H1 (cell line): ENCODE measurements at regions not wholly inside any gene's neighbourhood (a gene's known extent, or its start where the extent isn't known, plus 50 kb on each side); places are given as distances from the start of the nearest gene placed in this dataset.

Experiments
- CTCF ChIA-PET: fragments of 300-600 bp; sonication (Branson Sonifier 250); formaldehyde crosslinking; loops from one replicate; lab custom pipeline; 2021; ENCODE audit not compliant: partially characterized antibody; lab: Charles Lee
- POLR2A ChIA-PET: fragments of 300-600 bp; sonication (Branson Sonifier 250); formaldehyde crosslinking; loops from one replicate; lab custom pipeline; 2021; ENCODE audit warnings: inconsistent platforms; ENCODE audit not compliant: partially characterized antibody; lab: Charles Lee
- DNase-seq, 2 experiments: peaks; one replicate each; pipeline versions ENCODE4 v3.0.0 to v3.0.0-alpha.2; 2010 to 2022; ENCODE audit warnings: low spot score in 2 of 2, low read depth in 1 of 2, mixed read lengths in 1 of 2
- FAIRE-seq: peaks from 2 replicates; lab custom pipeline; 2011; peaks lifted over from hg19 to GRCh38; lab: Jason Lieb, UNC
- H2AFZ ChIP-seq: 2 replicates; pipeline ENCODE4 v1.8.1; 2012; ENCODE audit warnings: low read length, inconsistent platforms
- H2AK5ac ChIP-seq: 2 replicates; pipeline ENCODE4 v1.6.1; 2013; ENCODE audit warnings: low read depth, low read length
- H2BK120ac ChIP-seq: replicated peaks from 2 replicates; pipeline ENCODE3; 2013; ENCODE audit warnings: low read depth, low read length, inconsistent platforms
- H2BK12ac ChIP-seq: 2 replicates; pipeline ENCODE4 v1.6.1; 2013; ENCODE audit warnings: low read depth, low read length
- H2BK15ac ChIP-seq: 2 replicates; pipeline ENCODE4 v1.6.1; 2013; ENCODE audit warnings: low read length
- H2BK20ac ChIP-seq: 2 replicates; pipeline ENCODE4 v1.6.1; 2013; ENCODE audit warnings: low read length
- H2BK5ac ChIP-seq: 2 replicates; pipeline ENCODE4 v1.6.1; 2013; ENCODE audit warnings: low read depth, low read length
- H3K14ac ChIP-seq: 2 replicates; pipeline ENCODE4 v1.6.1; 2013; ENCODE audit warnings: inconsistent platforms; ENCODE audit not compliant: insufficient read length
- H3K18ac ChIP-seq: 2 replicates; pipeline ENCODE4 v1.6.1; 2013; ENCODE audit warnings: low read length; ENCODE audit errors: extremely low read depth
- H3K23ac ChIP-seq: 2 replicates; pipeline ENCODE4 v1.6.1; 2013; ENCODE audit warnings: inconsistent platforms; ENCODE audit not compliant: insufficient read length
- H3K23me2 ChIP-seq: 2 replicates; pipeline ENCODE4 v1.6.1; 2013; ENCODE audit warnings: low read depth, low read length
- H3K27ac ChIP-seq: 2 replicates; pipeline ENCODE4 v1.6.1; 2011; ENCODE audit warnings: low read depth, low read length, inconsistent platforms
- H3K27me3 ChIP-seq, 4 experiments: replicated peaks in 1 of 4; 1 replicate in 1 of 4; 2 replicates in 3 of 4; pipeline versions ENCODE4 v1.6.1 to v1.8.1; 2011 to 2013; ENCODE audit warnings: low read length in 3 of 4, mild to moderate bottlenecking in 3 of 4, inconsistent platforms in 2 of 4, mixed read lengths in 2 of 4, moderate library complexity in 1 of 4; ENCODE audit not compliant: control insufficient read depth in 3 of 4, insufficient read depth in 3 of 4; ENCODE audit errors: extremely low read depth in 1 of 4
- H3K36me3 ChIP-seq, 4 experiments: 2 replicates each; pipeline versions ENCODE4 v1.6.1 to v1.8.1; 2011 to 2013; ENCODE audit warnings: mild to moderate bottlenecking in 4 of 4, low read length in 3 of 4, moderate library complexity in 2 of 4, control low read depth in 1 of 4, inconsistent platforms in 1 of 4; ENCODE audit not compliant: insufficient read depth in 4 of 4, control insufficient read depth in 2 of 4
- H3K4ac ChIP-seq: replicated peaks from 2 replicates; pipeline ENCODE3; 2013; ENCODE audit warnings: low read length, low read depth, mixed read lengths, inconsistent platforms; ENCODE audit not compliant: insufficient read length
- H3K4me1 ChIP-seq, 4 experiments: replicated peaks in 1 of 4; 1 replicate in 1 of 4; 2 replicates in 3 of 4; pipeline versions ENCODE4 v1.6.1 to v1.8.1; 2011 to 2013; ENCODE audit warnings: low read length in 3 of 4, inconsistent platforms in 2 of 4, mixed read lengths in 1 of 4; ENCODE audit not compliant: insufficient read depth in 4 of 4, control insufficient read depth in 3 of 4
- H3K4me2 ChIP-seq, 2 experiments: 2 replicates each; pipeline versions ENCODE4 v1.6.1 to v1.8.1; 2011 to 2013; ENCODE audit warnings: low read depth in 2 of 2, low read length in 2 of 2, control low read depth in 1 of 2, inconsistent platforms in 1 of 2, mild to moderate bottlenecking in 1 of 2; ENCODE audit not compliant: insufficient read depth in 1 of 2
- H3K4me3 ChIP-seq, 4 experiments: fragments of 200-600, 300-600 bp in 1 of 4; sonication (generic), shearing (Covaris generic), sonication (Bioruptor Twin) in 1 of 4; 2 replicates each; pipeline versions ENCODE4 v1.5.1 to v1.8.1; 2011 to 2016; ENCODE audit warnings: low read length in 4 of 4, low read depth in 3 of 4, control low read depth in 2 of 4, inconsistent platforms in 2 of 4, mild to moderate bottlenecking in 2 of 4, mixed read lengths in 1 of 4, moderate library complexity in 1 of 4; ENCODE audit not compliant: insufficient read depth in 2 of 4; ENCODE audit errors: extremely low read depth in 1 of 4
- H3K56ac ChIP-seq: replicated peaks from 2 replicates; pipeline ENCODE3; 2013; ENCODE audit warnings: low read depth, mild to moderate bottlenecking, mixed read lengths, low read length, inconsistent platforms; ENCODE audit not compliant: insufficient read length
- H3K79me1 ChIP-seq: 2 replicates; pipeline ENCODE4 v1.6.1; 2013; ENCODE audit warnings: low read depth, low read length, control low read depth
- H3K79me2 ChIP-seq, 2 experiments: 2 replicates each; pipeline versions ENCODE4 v1.6.1 to v1.8.1; 2012 to 2013; ENCODE audit warnings: low read length in 2 of 2, mild to moderate bottlenecking in 2 of 2, inconsistent platforms in 1 of 2; ENCODE audit not compliant: insufficient read depth in 2 of 2, control insufficient read depth in 1 of 2
- H3K9ac ChIP-seq, 4 experiments: replicated peaks in 1 of 4; 1 replicate in 1 of 4; 2 replicates in 3 of 4; pipeline versions ENCODE4 v1.6.1 to v1.8.1; 2011 to 2013; ENCODE audit warnings: low read depth in 3 of 4, low read length in 3 of 4, control low read depth in 2 of 4, mild to moderate bottlenecking in 2 of 4, moderate library complexity in 2 of 4, inconsistent platforms in 1 of 4; ENCODE audit errors: extremely low read depth in 1 of 4
- H3K9me3 ChIP-seq, 2 experiments: 2 replicates each; pipeline versions ENCODE4 v1.6.1 to v1.8.1; 2012 to 2013; ENCODE audit warnings: mild to moderate bottlenecking in 2 of 2, moderate library complexity in 2 of 2, control low read depth in 1 of 2, inconsistent platforms in 1 of 2, low read depth in 1 of 2, low read length in 1 of 2, mixed read lengths in 1 of 2; ENCODE audit not compliant: insufficient read depth in 2 of 2
- H4K20me1 ChIP-seq, 2 experiments: replicated peaks in 1 of 2; 2 replicates each; pipeline versions ENCODE3 to v1.8.1; 2011 to 2013; ENCODE audit warnings: inconsistent platforms in 2 of 2, low read length in 2 of 2, mild to moderate bottlenecking in 1 of 2; ENCODE audit not compliant: insufficient read depth in 2 of 2, control insufficient read depth in 1 of 2
- H4K5ac ChIP-seq: 2 replicates; pipeline ENCODE4 v1.6.1; 2013; ENCODE audit warnings: low read length, low read depth, mixed read lengths, inconsistent platforms; ENCODE audit not compliant: insufficient read length
- H4K8ac ChIP-seq: 2 replicates; pipeline ENCODE4 v1.8.0; 2013; ENCODE audit warnings: mild to moderate bottlenecking, moderate library complexity, low read length, inconsistent platforms; ENCODE audit not compliant: insufficient read depth; ENCODE audit errors: extremely low read depth
- H4K91ac ChIP-seq: replicated peaks from 2 replicates; pipeline ENCODE3; 2013; ENCODE audit warnings: low read length, mixed read lengths, inconsistent platforms; ENCODE audit not compliant: insufficient read length
- HDAC2 ChIP-seq, 2 experiments: fragments of 300-600 bp in 1 of 2; sonication (generic) in 1 of 2; IDR thresholded peaks; 2 replicates each; pipeline ENCODE4 v1.6.1; 2011 to 2012; ENCODE audit warnings: low read depth in 2 of 2, low read length in 2 of 2, mild to moderate bottlenecking in 2 of 2, moderate library complexity in 2 of 2, borderline replicate concordance in 1 of 2, inconsistent platforms in 1 of 2
- SP2 ChIP-seq: IDR thresholded peaks from 2 replicates; pipeline ENCODE4 v1.6.1; 2012; ENCODE audit warnings: mild to moderate bottlenecking, low read length, inconsistent platforms
- WGBS, 2 experiments: shearing (Covaris generic) in 1 of 2; methylation state at CpG; one replicate each; pipeline versions ENCODE4 v1.1.6 to v1.1.7; 2013 to 2015; ENCODE audit warnings: low lambda C conversion rate in 2 of 2, mixed read lengths in 2 of 2, inconsistent platforms in 1 of 2, low coverage in 1 of 2, missing lambda C conversion rate in 1 of 2; ENCODE audit not compliant: insufficient replicate concordance in 2 of 2, insufficient coverage in 1 of 2, insufficient read length in 1 of 2; ENCODE audit errors: extremely low coverage in 1 of 2, missing lambda C conversion rate in 1 of 2; 5-methylcytosine and 5-hydroxymethylcytosine counted together

DNA sequence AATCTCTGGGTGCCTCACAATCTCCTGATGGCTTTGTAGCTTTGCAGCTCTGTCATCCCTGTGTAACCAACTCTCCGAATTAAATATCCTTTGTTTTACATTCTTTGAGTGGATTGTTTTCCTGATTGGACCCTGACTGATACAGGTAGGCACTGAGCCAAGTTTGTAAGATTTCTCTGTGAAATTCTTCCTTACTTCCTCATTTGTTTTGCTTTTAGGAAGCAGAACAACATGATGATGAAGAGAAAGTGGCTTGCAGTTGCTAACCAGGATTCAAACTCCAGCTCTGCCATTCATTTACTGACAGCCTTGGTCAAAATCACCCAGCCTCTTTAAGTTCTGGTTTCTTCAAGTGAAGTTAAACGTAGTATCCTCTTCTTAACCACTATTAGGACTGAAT, 452.3 kb downstream of the OMA1 start:
- Histone ChIP-seq H3K14ac (no peak overlapping the region), H3K18ac (no peak overlapping the region), H3K4me1 (peaks cover 0 to 17% (median 3%) of the 10 kb centered on the region in 4 experiments; a peak in 2 of 7 replicates), H3K9ac (no peak overlapping the region), H3K27me3 (no peaks in the 10 kb centered on the region), H4K91ac (no peak overlapping the region), H3K23me2 (no peaks in the 10 kb centered on the region; the same call in 1 of the 2 replicates), H2BK5ac (no peak overlapping the region), H3K4ac (no peak overlapping the region), H4K20me1 (no peaks in the 10 kb centered on the region), H4K8ac (no peak overlapping the region), H3K56ac (no peak overlapping the region), H3K79me1 (no peaks in the 10 kb centered on the region), H2AK5ac (no peak overlapping the region), H3K4me3 (no peak overlapping the region), H3K36me3 (no peaks in the 10 kb centered on the region), H2BK12ac (no peak overlapping the region), H4K5ac (no peak overlapping the region), H2BK20ac (no peak overlapping the region), H3K23ac (no peak overlapping the region), H2AFZ (no peak overlapping the region), H2BK15ac (no peak overlapping the region), H3K27ac (no peak overlapping the region), H2BK120ac (no peak overlapping the region), H3K9me3 (no peaks in the 10 kb centered on the region), H3K4me2 (no peak overlapping the region), H3K79me2 (no peaks in the 10 kb centered on the region)
- ChIA-PET CTCF (interaction anchor here (1.1 to 1.4 kb wide), 3 partner anchors 11 to 70 kb away, joined by 3 to 4 read pairs (median 4); no protein-coding TSS in a partner anchor), POLR2A (no interaction called here)
- TF ChIP-seq SP2 (no peak), HDAC2 (IDR thresholded peaks at IDR 0.05; ENCODE audit: borderline replicate concordance in 1 of 2, low read depth in 2 of 2, low read length in 2 of 2) (no peak)
- no peak for FAIRE-seq
- DNase-seq = no peak
- WGBS, 2 experiments = 82% methylated on average over 2 of the region's 2 CpGs; no CpG with 5 or more reads in 1 of the 2 experiments
